HCT116 (cell line): ENCODE measurements at regions not wholly inside any gene's neighbourhood (a gene's known extent, or its start where the extent isn't known, plus 50 kb on each side); places are given as distances from the start of the nearest gene placed in this dataset.

ENCODE experiments used
- CTCF ChIP-seq, 3 experiments: fragments of 200-600 bp in 1 of 3; sonication (generic) in 1 of 3; IDR thresholded peaks in 2 of 3; conservative IDR thresholded peaks in 1 of 3; 2 replicates each; pipeline ENCODE4 v1.5.1; 2012 to 2017; ENCODE audit warnings: low read depth in 2 of 3, low read length in 2 of 3, antibody characterized with exemption in 1 of 3, borderline replicate concordance in 1 of 3, control low read depth in 1 of 3, mild to moderate bottlenecking in 1 of 3, mixed read lengths in 1 of 3, mixed run types in 1 of 3, moderate library complexity in 1 of 3; ENCODE audit not compliant: insufficient read depth in 1 of 3
- JUND ChIP-seq: IDR thresholded peaks from 2 replicates; pipeline ENCODE4 v1.6.1; 2012
- POLR2A ChIP-seq: IDR thresholded peaks from 2 replicates; pipeline ENCODE4 v1.7.0; 2011; ENCODE audit warnings: borderline replicate concordance; ENCODE audit not compliant: insufficient read depth, insufficient read length; ENCODE audit errors: extremely low read depth
- POLR2AphosphoS5 ChIP-seq: IDR thresholded peaks from 2 replicates; pipeline ENCODE4 v1.6.1; 2011; ENCODE audit warnings: mild to moderate bottlenecking, low read depth, low read length, moderate library complexity
- RAD21 ChIP-seq: IDR thresholded peaks from 2 replicates; pipeline ENCODE4 v1.6.1; 2012; ENCODE audit warnings: low read depth, mild to moderate bottlenecking
- YY1 ChIP-seq: IDR thresholded peaks from 2 replicates; pipeline ENCODE4 v1.6.1; 2011; ENCODE audit warnings: low read length, low read depth, moderate library complexity, mild to moderate bottlenecking; ENCODE audit not compliant: insufficient replicate concordance; ENCODE audit errors: extremely low read depth

DNA sequence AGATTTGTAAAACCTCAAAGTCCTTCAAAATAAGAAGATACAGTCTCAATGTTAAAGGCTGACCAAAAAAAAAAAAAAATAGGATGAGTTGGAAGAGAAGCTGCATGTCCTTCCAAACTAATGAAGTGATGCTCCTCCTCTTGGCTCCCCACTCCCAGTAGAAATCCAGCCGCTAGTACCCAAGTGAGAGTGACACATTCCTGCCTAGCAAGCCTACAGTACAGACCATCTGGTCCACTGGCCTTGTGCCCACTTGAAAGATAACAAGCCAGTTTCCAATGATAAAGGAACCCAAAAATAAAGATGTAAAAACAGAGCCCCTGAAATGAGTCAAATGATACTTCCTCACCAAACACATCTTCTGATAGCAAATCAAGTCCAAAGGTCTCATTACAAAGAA lies 258.7 kb upstream of the NSMCE3 start:
- TF ChIP-seq POLR2A (no peak), CTCF (IDR thresholded peaks at IDR 0.05 in 2 of 3, conservative IDR thresholded peaks at IDR 0.05 in 1 of 3; ENCODE audit: borderline replicate concordance in 1 of 3, insufficient read depth in 1 of 3, low read depth in 2 of 3, low read length in 2 of 3) (no peak), YY1 (no peak), RAD21 (no peak), JUND (no peak), POLR2AphosphoS5 (no peak)
